ENCODE measurements at regions not wholly inside any gene's neighbourhood (a gene's known extent, or its start where the extent isn't known, plus 50 kb on each side); places are given as distances from the start of the nearest gene placed in this dataset.

DNA sequence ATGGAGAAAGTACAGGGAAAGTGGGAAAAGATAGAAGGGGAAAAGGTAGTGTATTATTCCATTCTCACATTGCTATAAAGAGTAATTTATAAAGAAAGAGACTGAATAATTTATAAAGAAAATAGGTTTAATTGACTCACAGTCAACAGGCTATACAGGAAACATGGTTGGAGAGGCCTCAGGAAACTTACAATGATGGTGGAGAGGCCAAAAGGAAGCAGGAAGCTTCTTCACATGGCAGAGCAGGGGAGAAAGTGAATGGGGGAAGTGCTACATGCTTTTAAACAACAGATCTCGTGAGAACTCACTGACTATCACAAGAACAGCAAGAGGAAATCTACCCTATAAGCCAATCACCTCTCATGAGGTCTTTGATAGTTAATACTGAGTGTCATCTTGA lies 725.0 kb upstream of the FLRT2 start:
- Histone ChIP-seq H3K4me2 (peak overlapping the region in 6 of 11 experiments; percentile 1 to 27 (median 8); a peak in 7 of 22 replicates), H3K27ac (no peak overlapping the region), H3K4me3 (no peak overlapping the region), H3K9ac (no peak overlapping the region), H4K20me1 (no peaks in the 10 kb centered on the region), H3K9me3 (replicated peaks in 1 of 11) (peaks cover 0 to 10% (median 0%) of the 10 kb centered on the region in 11 experiments; a peak in 5 of 22 replicates), H3K4me1 (peaks cover 0 to 12% (median 8%) of the 10 kb centered on the region in 10 experiments; a peak in 11 of 20 replicates), H3K27me3 (no peaks in the 10 kb centered on the region), H3K36me3 (no peaks in the 10 kb centered on the region)
- TF ChIP-seq Cebpa-rat (IDR thresholded peaks at IDR 0.05): no peak

GRCh38 chr14:84806181-84806580 lies 723.8 kb upstream of the FLRT2 start:
- TF ChIP-seq Cebpa-rat (IDR thresholded peaks at IDR 0.05): no peak
- H3K27ac ChIP-seq: no peak overlapping the region

DNA sequence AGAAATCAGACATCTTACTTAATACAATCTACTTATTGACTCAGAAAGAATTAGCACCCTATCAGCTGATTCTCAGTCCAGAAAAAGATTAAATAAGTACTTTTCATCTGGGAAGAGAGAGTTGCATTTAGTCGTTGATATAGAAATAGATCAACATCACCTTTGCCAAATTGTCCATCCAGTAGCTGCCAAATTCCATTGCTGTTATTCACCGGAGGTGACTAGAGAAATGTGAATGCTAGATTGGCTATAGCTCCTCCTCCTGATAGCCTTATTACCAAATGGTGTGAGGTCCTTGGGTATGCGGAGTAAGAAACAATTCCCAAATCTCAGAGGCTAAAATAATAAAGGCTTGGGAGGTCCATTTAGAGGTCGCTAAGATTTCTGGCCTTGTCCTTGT lies 723.3 kb upstream of the FLRT2 start:
- no peak overlapping the region for H3K4me3 ChIP-seq
- H3K27me3 ChIP-seq: no peaks in the 10 kb centered on the region
- no peak overlapping the region for H3K4me2 ChIP-seq
- H3K27ac ChIP-seq: no peak overlapping the region
- no peak for TF ChIP-seq Cebpa-rat (IDR thresholded peaks at IDR 0.05)
- H3K4me1 ChIP-seq: peaks cover 0 to 12% (median 8%) of the 10 kb centered on the region in 10 experiments; a peak in 11 of 20 replicates
- H3K36me3 ChIP-seq: no peaks in the 10 kb centered on the region
- H3K9me3 ChIP-seq (replicated peaks in 1 of 11): peaks cover 0 to 10% (median 0%) of the 10 kb centered on the region in 11 experiments; a peak in 5 of 22 replicates
- no peak overlapping the region for H3K9ac ChIP-seq
- H4K20me1 ChIP-seq: no peaks in the 10 kb centered on the region

More at GRCh38 chr14:84806181-84806580, 723.8 kb upstream of the FLRT2 start:
- Histone ChIP-seq H3K27me3 (no peaks in the 10 kb centered on the region), H3K4me3 (no peak overlapping the region), H4K20me1 (no peaks in the 10 kb centered on the region), H3K9me3 (replicated peaks in 1 of 11) (peaks cover 0 to 10% (median 0%) of the 10 kb centered on the region in 11 experiments; a peak in 5 of 22 replicates), H3K36me3 (no peaks in the 10 kb centered on the region), H3K9ac (no peak overlapping the region), H3K4me2 (no peak overlapping the region), H3K4me1 (peaks cover 0 to 12% (median 8%) of the 10 kb centered on the region in 10 experiments; a peak in 11 of 20 replicates)

- H3K4me1 ChIP-seq: peaks cover 0 to 12% (median 8%) of the 10 kb centered on the region in 10 experiments; a peak in 11 of 20 replicates
Measured at GRCh38 chr14:84807673-84808072, 722.3 kb upstream of the FLRT2 start.

GRCh38 chr14:84809158-84809557 lies 720.8 kb upstream of the FLRT2 start:
- Histone ChIP-seq H3K27ac (no peak overlapping the region), H3K9ac (no peak overlapping the region), H3K36me3 (no peaks in the 10 kb centered on the region), H3K4me2 (no peak overlapping the region), H3K9me3 (replicated peaks in 1 of 11) (peaks cover 0 to 10% (median 0%) of the 10 kb centered on the region in 11 experiments; a peak in 5 of 22 replicates), H3K4me1 (peaks cover 0 to 10% (median 7%) of the 10 kb centered on the region in 10 experiments; a peak in 11 of 20 replicates), H3K4me3 (no peak overlapping the region), H3K27me3 (no peaks in the 10 kb centered on the region), H4K20me1 (no peaks in the 10 kb centered on the region)
- TF ChIP-seq Cebpa-rat (IDR thresholded peaks at IDR 0.05): no peak

More at GRCh38 chr14:84807673-84808072, 722.3 kb upstream of the FLRT2 start:
- H4K20me1 ChIP-seq: no peaks in the 10 kb centered on the region
- no peaks in the 10 kb centered on the region for H3K27me3 ChIP-seq
- no peak overlapping the region for H3K4me2 ChIP-seq
- H3K36me3 ChIP-seq: no peaks in the 10 kb centered on the region
- no peak overlapping the region for H3K27ac ChIP-seq
- H3K9me3 ChIP-seq (replicated peaks in 1 of 11): peaks cover 0 to 10% (median 0%) of the 10 kb centered on the region in 11 experiments; a peak in 5 of 22 replicates
- no peak overlapping the region for H3K9ac ChIP-seq
- no peak overlapping the region for H3K4me3 ChIP-seq
- no peak for TF ChIP-seq Cebpa-rat (IDR thresholded peaks at IDR 0.05)

GRCh38 chr14:84814391-84814790 lies 715.6 kb upstream of the FLRT2 start:
- no peaks in the 10 kb centered on the region for H3K27me3 ChIP-seq
- H4K20me1 ChIP-seq: no peaks in the 10 kb centered on the region
- no peak overlapping the region for H3K9ac ChIP-seq
- no peaks in the 10 kb centered on the region for H3K36me3 ChIP-seq
- H3K27ac ChIP-seq: no peak overlapping the region
- H3K4me3 ChIP-seq: no peak overlapping the region
- H3K9me3 ChIP-seq (replicated peaks in 1 of 11): no peaks in the 10 kb centered on the region
- no peak overlapping the region for H3K4me2 ChIP-seq
- H3K4me1 ChIP-seq: peaks cover 0 to 6% (median 0%) of the 10 kb centered on the region in 10 experiments; a peak in 1 of 20 replicates
- TF ChIP-seq Cebpa-rat (IDR thresholded peaks at IDR 0.05): no peak

- Histone ChIP-seq H3K4me3 (no peak overlapping the region), H3K4me1 (peaks cover 0 to 6% (median 0%) of the 10 kb centered on the region in 10 experiments; a peak in 2 of 20 replicates), H3K36me3 (no peaks in the 10 kb centered on the region), H3K27ac (no peak overlapping the region), H3K9me3 (replicated peaks in 1 of 11) (0 out of 22 replicates have a peak, but pooled peaks cover 0 to 3% (median 0%) of the 10 kb centered on the region in 11 experiments), H3K4me2 (no peak overlapping the region), H3K27me3 (no peaks in the 10 kb centered on the region), H3K9ac (no peak overlapping the region), H4K20me1 (no peaks in the 10 kb centered on the region)
- no peak for TF ChIP-seq Cebpa-rat (IDR thresholded peaks at IDR 0.05)
Measured at GRCh38 chr14:84819528-84819927, 710.4 kb upstream of the FLRT2 start.

- H3K27ac ChIP-seq: no peak overlapping the region
- peaks cover 0 to 3% (median 0%) of the 10 kb centered on the region in 10 experiments; a peak in 1 of 20 replicates for H3K4me1 ChIP-seq
- H4K20me1 ChIP-seq: no peaks in the 10 kb centered on the region
- 0 out of 22 replicates have a peak, but pooled peaks cover 0 to 3% (median 0%) of the 10 kb centered on the region in 11 experiments for H3K9me3 ChIP-seq (replicated peaks in 1 of 11)
- no peak for TF ChIP-seq Cebpa-rat (IDR thresholded peaks at IDR 0.05)
- no peaks in the 10 kb centered on the region for H3K36me3 ChIP-seq
- H3K4me2 ChIP-seq: no peak overlapping the region
- H3K4me3 ChIP-seq: no peak overlapping the region
- H3K27me3 ChIP-seq: no peaks in the 10 kb centered on the region
- no peak overlapping the region for H3K9ac ChIP-seq
Measured at GRCh38 chr14:84825481-84826251, 704.3 kb upstream of the FLRT2 start.

DNA sequence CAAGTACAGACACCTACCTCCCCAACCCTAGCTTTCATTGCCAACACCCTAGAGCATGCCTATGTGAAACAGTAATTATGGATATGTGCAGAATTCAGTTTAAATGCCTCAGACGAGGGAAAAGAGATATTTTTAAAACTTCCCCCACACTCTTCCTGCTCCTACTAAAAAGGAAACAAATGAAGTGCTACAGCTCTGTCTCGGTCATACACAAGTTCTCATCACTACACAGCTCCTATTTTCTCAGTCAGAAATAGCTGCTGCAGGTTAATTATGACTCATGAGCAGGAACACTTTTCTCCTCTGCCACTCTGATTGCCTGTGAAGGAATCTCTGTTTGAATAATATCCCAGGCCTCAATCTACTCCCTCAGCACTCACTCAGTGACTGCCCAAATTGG lies 703.6 kb upstream of the FLRT2 start:
- Histone ChIP-seq H3K9me3 (replicated peaks in 1 of 11) (0 out of 22 replicates have a peak, but pooled peaks cover 0 to 3% (median 0%) of the 10 kb centered on the region in 11 experiments), H3K4me3 (no peak overlapping the region), H3K27ac (no peak overlapping the region), H3K4me1 (peaks cover 0 to 3% (median 0%) of the 10 kb centered on the region in 10 experiments; a peak in 1 of 20 replicates), H4K20me1 (no peaks in the 10 kb centered on the region), H3K9ac (no peak overlapping the region), H3K36me3 (no peaks in the 10 kb centered on the region), H3K4me2 (0 out of 22 replicates have a peak overlapping the region, but pooled peaks of 1 of the 11 experiments have one; percentile 18), H3K27me3 (no peaks in the 10 kb centered on the region)
- no peak for TF ChIP-seq Cebpa-rat (IDR thresholded peaks at IDR 0.05)

Data from BLaER1 treated with 17β-estradiol and CSF1 and Interleukin-3, amounts not matched to agents 10 nM and 100 nM (cell line).